GM18519 (cell line): ENCODE measurements at regions not wholly inside any gene's neighbourhood (a gene's known extent, or its start where the extent isn't known, plus 50 kb on each side); places are given as distances from the start of the nearest gene placed in this dataset.

Source experiments
- ATAC-seq: cut with Tn5 transposase; IDR thresholded peaks from one replicate; pipeline ENCODE4 v1.9.1; 2021; ENCODE audit warnings: mild to moderate bottlenecking, moderate library complexity; ENCODE audit not compliant: unreplicated experiment, low FRiP score

DNA sequence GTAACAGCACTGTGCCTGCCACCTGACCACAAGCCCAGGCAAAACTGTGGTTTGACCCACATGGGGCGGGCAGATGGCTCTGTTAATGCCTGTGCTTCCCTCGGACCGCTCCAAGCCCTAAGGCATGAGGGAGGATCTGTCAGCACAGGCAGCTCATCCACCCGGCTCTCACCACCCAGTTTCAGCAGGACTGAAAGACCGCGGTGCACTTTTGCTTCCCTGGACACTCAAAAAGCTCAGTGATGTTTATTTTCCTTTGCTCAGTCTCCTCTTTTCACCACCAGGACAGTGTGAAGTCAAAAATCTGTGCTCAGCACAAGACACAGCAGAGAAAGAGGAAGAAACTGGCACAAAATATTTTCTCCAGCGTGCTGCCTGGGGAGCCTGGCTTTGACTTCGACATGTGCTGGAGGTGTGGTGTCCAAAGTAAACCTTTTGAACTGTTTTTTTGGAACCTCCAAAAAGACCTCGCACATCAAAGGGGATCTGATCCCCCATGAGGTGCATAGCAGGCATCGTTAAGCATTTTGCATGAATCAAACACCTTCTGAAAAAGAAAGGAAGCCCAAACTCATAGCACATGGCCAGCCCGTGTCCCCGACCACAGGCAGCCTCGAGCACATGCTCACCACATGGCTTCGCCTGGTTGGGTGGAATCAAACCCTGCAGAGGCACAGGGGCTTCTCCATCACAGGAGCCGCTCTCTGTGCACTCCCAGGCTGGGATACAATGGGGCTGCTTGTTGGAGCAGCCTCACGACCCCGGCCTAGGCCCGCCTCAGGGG, 441.7 kb upstream of the JARID2 start:
- no peak for ATAC-seq

DNA sequence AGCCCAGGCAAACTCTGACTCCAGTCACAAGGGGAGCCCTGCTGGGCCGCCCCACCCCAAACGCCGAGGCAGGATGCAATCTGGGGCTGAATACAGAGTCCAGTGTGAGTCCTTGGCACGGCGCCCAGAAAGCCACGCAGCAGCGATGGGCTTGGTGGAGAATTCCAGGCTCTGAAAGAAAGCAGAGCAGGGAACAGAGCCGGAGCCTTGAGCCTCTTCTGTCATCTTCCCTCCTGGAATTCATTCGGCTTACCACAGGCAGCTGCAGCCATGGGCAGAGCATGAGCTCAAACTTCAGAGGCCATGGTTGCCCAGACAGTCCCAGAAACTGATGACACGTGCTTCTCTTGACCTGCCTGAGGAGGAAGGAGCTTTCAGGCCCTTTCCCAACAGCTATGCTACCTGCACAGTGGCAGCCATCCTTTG, 441.1 kb upstream of the JARID2 start:
- no peak for ATAC-seq

DNA sequence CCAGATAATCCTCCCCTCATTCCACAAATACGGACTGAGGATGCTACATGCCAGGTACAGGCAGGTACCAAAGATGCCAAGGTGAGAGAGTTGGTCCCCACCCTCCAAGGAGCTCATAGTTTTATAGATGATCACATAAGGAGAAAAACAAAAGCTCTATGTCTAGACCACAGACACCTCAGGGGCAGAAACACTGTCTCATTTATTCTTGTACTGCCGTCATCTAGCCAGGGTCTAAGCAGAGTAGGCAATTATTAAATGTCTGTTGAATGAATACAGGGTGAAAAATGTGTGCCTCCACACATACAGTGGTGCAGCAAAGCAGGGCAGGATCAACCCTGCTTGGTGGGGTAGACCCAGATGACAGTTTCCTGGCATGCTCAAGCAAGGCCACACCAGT, 439.8 kb upstream of the JARID2 start:
- no peak for ATAC-seq

GRCh38 chr6:14807130-14807529, 438.7 kb upstream of the JARID2 start:
- no peak for ATAC-seq

DNA sequence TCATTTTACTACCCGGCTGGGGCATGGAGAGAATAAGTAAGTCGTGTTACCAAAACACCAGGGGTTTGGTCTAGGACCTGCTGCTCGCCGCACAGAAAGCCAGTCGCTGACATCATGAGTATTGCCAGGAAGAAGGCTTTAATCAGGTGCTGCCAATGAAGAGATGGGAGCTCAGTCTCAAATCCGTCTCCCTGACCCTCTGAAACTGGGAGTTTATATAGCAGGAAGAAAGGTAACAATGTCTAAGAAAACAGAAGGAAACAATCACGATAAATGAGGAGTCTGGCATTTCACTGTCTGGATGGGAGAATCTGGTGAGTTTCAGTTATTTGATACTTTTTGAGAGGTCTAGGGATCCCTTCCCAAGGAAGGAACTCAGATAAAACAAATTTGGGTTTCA, 437.9 kb upstream of the JARID2 start:
- ATAC-seq = no peak

DNA sequence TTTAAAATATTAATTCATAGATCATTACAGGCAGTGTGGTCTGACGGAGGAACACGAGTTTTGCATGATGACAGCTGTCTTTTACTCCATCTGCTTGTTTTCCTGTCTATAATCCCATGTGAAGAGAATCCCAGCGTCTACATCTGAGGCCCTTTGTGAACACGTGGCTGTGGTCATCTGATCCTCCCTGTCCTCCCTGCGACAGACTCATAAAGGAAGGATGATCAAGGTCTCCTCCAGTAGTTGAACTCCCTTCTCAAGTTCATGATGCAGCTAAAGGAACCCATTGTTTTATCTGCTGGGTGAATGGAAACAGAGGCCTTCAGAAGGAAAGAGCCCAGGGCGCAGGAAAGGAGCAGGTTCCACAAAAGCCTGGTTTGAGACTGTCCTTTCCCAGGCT, 435.8 kb upstream of the JARID2 start:
- no peak for ATAC-seq

DNA sequence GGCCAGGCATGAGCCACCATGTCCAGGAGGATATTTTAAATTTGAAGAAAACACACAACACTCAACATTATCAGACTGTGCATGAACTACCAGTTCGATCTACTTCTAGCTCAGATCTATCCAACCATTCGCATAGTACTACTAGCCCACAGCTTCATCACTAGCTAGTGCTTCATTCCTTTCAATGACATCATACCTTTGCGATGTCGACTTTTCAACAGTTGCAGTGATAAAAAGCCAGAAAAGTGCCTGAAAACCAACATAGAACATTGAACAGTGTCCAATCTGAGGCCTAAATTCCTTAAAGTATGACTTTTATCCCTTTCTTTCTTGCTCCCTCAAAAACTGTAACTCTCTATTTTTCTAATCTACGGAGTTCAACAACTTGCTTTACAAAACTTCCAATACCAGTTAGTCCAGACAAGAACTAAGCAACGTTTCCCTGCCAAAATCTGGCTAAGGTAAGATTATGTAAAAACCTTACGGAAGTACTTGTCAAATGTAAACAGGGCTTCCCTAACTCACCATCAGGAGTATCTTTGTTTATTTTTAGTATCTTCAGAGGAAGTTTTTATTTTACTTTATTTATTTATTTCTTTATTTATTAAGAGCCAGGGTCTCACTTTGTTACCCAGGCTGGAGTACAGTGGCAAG, 434.0 kb upstream of the JARID2 start:
- no peak for ATAC-seq

DNA sequence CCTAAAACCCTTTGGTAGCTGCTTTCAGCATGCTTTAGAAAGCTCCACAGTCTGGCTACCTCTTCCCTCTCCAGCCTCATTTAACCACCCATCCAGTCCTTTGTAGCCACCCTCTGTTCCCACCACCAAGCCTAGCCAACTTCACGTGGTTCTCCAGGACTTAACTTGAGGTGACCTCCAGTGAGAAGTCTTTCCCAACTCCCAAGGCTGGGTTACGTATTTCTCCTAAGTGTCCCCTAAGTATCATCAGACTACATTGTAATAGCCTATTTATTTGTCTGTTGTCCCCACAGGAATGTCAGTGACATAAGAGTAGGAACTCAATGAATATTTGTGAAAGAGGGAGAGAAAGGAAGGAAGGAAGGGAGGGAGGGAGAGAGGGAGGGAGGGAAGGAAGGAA, 431.9 kb upstream of the JARID2 start:
- ATAC-seq = no peak

- ATAC-seq = no peak
Measured at GRCh38 chr6:14816116-14816859, 429.6 kb upstream of the JARID2 start.

GRCh38 chr6:14817074-14817473, 428.8 kb upstream of the JARID2 start:
- no peak for ATAC-seq

DNA sequence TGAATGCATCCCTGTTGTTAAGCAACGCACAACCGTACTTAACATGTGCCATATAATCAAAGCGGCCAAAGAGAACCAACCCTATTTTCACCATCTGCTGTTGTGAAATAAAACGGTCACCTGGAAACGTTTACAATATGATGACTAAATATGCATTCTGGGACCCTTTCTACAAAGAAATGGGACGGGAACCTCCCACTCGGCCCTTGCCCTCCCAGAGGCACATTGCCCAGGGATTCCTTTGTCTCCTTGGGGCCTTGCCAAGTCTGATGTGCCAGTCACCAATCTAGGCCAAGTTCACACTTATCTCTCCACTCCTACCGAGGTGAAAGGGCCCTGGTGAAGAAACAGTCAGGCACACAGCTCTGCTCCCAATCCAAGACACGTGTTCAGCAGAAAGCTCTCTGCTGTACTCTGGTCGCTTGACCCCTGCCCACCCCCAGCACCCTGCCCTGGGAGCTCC, 427.4 kb upstream of the JARID2 start:
- no peak for ATAC-seq

DNA sequence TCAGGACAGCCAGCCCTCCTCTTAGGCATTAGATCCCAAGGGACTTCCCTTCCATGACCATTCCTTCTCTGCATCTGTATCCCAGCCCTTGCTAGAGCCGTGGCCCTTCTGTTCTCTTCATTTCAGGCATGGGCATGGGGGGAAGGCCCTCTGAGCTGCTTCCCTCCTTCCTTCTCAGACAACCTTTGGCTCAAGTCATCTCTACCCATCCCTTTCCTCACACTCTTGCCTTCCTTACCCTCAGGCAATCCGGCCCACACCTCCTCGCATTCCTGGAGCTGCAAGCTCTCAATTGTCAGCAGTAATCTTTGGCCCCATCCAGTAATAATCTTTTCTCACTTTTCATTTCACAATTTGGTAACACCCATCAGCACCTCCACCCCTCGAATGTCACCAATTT, 426.9 kb upstream of the JARID2 start:
- ATAC-seq = no peak

DNA sequence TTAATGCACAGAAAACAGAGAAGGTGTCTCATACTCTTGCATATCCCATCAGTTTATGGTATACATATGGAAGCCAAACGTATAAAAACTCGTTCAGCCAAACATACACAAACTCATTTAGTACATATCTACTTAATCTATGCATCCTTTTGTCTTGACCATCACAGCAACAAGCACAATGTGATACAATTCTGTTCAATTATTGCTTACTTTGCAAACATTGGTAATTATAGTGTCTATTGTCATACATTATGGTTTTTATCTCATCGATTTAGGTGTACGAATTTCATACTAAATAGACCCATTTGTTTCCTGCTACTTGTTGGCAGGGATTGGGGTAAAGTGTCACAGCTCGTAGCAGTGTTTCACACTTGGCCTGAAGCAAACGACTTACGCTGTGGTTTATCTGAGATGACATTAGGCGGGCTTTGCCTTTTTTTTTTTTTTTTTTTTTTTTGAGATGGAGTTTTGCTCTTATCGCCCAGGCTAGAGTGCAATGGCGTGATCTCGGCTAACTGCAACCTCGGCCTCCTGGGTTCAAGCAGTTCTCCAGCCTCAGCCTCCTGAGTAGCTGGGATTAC, 425.9 kb upstream of the JARID2 start:
- ATAC-seq = no peak

DNA sequence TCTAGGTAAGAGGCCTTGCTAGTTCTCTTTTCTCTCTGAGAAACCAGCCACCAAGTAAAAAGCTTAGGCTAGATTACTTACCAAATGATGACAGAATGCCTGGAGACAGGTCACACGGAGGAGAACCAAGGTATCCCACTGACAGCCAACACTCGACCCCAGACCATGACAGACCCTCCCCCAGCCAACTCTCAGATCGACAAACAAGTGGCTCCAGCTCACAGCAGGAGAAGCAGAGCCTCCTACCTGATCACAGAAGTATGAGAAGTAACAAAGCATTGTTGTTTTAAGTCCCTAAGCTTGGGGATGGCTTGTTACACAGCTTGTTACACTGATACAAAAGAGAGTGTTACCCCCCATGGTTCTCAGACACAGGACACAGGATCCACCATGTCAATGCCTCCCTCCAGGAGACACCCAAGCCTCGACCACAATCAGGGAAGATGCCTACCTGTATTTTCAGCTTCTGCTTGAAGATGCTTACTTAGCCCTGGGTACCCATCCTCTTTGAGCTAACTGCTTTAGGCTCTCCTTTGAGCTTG, 423.8 kb upstream of the JARID2 start:
- ATAC-seq = no peak

GRCh38 chr6:14822679-14823078, 423.2 kb upstream of the JARID2 start:
- no peak for ATAC-seq

GRCh38 chr6:14824060-14824459, 421.8 kb upstream of the JARID2 start:
- no peak for ATAC-seq

GRCh38 chr6:14824484-14825275, 421.2 kb upstream of the JARID2 start:
- no peak for ATAC-seq

DNA sequence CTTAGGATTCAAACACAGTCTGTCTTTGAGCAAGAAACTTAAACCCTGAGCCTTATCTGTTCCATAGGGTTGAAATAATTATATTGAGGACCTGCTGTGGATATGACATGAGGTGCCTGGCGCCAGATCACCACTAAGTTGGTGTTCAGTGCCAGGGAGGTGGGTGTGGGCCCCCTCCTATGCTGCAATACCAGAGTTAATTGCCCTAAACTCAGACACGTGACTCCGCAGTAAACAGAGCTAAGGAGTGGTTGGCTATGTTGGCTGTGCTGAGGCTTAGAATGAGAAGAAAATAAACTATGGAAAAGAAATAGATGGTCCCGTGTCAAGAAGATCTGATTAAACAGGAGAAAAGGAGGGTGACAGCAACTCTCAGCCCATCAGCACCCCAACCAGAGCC, 419.4 kb upstream of the JARID2 start:
- ATAC-seq = no peak

DNA sequence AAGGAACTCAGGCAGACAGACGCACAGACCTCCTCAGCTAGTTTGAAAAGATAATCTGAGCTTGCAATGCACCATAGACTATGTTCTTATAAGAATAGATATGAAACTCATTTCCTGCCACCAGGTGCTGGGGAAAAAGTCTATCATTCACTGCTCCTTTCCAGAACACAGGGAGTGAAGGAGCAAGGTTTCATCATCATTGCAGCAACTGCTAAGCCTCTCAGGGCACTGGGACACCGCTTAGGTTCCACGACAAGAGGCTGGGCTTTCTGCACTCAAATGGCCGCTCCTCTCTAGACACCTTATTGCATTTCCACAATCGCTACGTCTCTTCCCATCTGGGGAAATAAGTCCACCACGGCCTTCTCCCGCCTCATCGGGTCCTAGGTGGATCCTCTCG, 418.5 kb upstream of the JARID2 start:
- no peak for ATAC-seq

DNA sequence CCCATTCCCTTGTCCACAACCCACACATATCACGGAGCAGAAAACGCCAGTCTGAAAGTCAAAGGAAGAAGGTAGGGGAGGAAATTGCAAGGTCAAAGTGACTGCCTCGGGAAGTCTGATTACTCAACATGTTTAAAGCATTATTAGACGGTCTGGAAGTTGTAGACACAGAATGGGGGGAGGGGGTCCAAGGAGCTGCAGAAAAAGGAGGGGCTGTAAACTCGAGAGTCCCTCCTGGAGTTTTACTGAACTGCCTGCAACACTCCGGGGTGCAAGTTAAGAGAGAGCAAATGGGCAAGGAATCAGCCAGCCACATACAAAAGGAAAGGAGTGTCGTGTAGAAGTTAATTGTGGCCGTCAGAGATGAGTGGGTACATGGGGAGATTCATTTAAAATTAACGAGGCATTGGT, 417.7 kb upstream of the JARID2 start:
- no peak for ATAC-seq
